OCI-LY3 (cell line): ENCODE measurements at regions not wholly inside any gene's neighbourhood (a gene's known extent, or its start where the extent isn't known, plus 50 kb on each side); places are given as distances from the start of the nearest gene placed in this dataset.

Experiments
- EZH2phosphoT487 ChIP-seq: fragments of 200-600 bp; shearing (Covaris generic); IDR thresholded peaks from 2 replicates; pipeline ENCODE4 v1.6.1; 2018; ENCODE audit warnings: antibody characterized with exemption, mixed run types, low read depth
- TF ChIP-seq, protein P1 (sequence below): fragments of 200-600, 300-600 bp; sonication (generic); IDR thresholded peaks from 2 replicates; pipeline ENCODE4 v1.5.1; 2014; ENCODE audit warnings: antibody characterized with exemption, low read length, low read depth

- TF ChIP-seq, protein P1, sequence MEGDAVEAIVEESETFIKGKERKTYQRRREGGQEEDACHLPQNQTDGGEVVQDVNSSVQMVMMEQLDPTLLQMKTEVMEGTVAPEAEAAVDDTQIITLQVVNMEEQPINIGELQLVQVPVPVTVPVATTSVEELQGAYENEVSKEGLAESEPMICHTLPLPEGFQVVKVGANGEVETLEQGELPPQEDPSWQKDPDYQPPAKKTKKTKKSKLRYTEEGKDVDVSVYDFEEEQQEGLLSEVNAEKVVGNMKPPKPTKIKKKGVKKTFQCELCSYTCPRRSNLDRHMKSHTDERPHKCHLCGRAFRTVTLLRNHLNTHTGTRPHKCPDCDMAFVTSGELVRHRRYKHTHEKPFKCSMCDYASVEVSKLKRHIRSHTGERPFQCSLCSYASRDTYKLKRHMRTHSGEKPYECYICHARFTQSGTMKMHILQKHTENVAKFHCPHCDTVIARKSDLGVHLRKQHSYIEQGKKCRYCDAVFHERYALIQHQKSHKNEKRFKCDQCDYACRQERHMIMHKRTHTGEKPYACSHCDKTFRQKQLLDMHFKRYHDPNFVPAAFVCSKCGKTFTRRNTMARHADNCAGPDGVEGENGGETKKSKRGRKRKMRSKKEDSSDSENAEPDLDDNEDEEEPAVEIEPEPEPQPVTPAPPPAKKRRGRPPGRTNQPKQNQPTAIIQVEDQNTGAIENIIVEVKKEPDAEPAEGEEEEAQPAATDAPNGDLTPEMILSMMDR = no peak
- TF ChIP-seq EZH2phosphoT487 = no peak
Observed at GRCh38 chr5:42120070-42120469, 195.0 kb downstream of the FBXO4 start.
